ENCODE measurements at regions not wholly inside any gene's neighbourhood (a gene's known extent, or its start where the extent isn't known, plus 50 kb on each side); places are given as distances from the start of the nearest gene placed in this dataset.

- DNase-seq (ENCODE audit: insufficient read length, low spot score) = no peak
- FAIRE-seq = no peak
- no peak for TF ChIP-seq TAF1 (IDR thresholded peaks at IDR 0.05; ENCODE audit: low read depth, low read length)
- TF ChIP-seq POLR2AphosphoS5 (IDR thresholded peaks at IDR 0.05; ENCODE audit: low read depth, low read length) = no peak
- TF ChIP-seq SPI1 (IDR thresholded peaks at IDR 0.05; ENCODE audit: low read depth, low read length) = no peak
- no peak for TF ChIP-seq PAX5 (IDR thresholded peaks at IDR 0.05; ENCODE audit: insufficient read depth, low read length, severe bottlenecking)
- no peak for TF ChIP-seq POU2F2 (IDR thresholded peaks at IDR 0.05; ENCODE audit: low read depth, low read length)
- no peak for TF ChIP-seq POLR2A (IDR thresholded peaks at IDR 0.05; ENCODE audit: low read depth, low read length)
These were observed 413.0 kb downstream of the PREX1 start for GRCh38 chr20:48414786-48415185.

- FAIRE-seq (no peak), DNase-seq (ENCODE audit: insufficient read length, low spot score) (no peak)
- TF ChIP-seq POU2F2 (IDR thresholded peaks at IDR 0.05; ENCODE audit: low read depth, low read length) (no peak), TAF1 (IDR thresholded peaks at IDR 0.05; ENCODE audit: low read depth, low read length) (no peak), SPI1 (IDR thresholded peaks at IDR 0.05; ENCODE audit: low read depth, low read length) (no peak), POLR2AphosphoS5 (IDR thresholded peaks at IDR 0.05; ENCODE audit: low read depth, low read length) (no peak), PAX5 (IDR thresholded peaks at IDR 0.05; ENCODE audit: insufficient read depth, low read length, severe bottlenecking) (no peak), POLR2A (IDR thresholded peaks at IDR 0.05; ENCODE audit: low read depth, low read length) (no peak)
These were observed 415.8 kb downstream of the PREX1 start for GRCh38 chr20:48411919-48412522.

DNA sequence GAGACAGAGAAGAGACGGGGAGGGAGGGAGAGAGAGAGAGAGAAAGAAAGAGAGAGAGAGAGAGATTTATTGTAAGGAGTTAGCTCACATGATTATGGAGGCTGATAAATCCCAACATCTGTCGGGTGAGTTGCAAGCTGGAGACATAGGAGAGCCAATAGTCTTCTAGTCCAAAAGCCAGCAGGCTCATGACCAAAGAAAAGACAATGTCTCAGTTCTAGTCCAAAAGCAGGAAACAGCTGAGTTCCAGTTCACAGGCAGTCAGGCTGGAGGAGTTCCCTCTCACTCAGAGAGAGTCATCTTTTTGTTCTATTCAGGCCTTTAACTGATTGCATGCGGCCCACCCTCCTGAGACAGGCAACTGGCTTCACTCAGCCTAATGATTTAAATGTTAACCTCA, 416.6 kb downstream of the PREX1 start:
- DNase-seq (ENCODE audit: insufficient read length, low spot score) (no peak), FAIRE-seq (no peak)
- no peak for TF ChIP-seq SPI1 (IDR thresholded peaks at IDR 0.05; ENCODE audit: low read depth, low read length)
- no peak for TF ChIP-seq POLR2AphosphoS5 (IDR thresholded peaks at IDR 0.05; ENCODE audit: low read depth, low read length)
- no peak for TF ChIP-seq PAX5 (IDR thresholded peaks at IDR 0.05; ENCODE audit: insufficient read depth, low read length, severe bottlenecking)
- TF ChIP-seq TAF1 (IDR thresholded peaks at IDR 0.05; ENCODE audit: low read depth, low read length) = no peak
- TF ChIP-seq POLR2A (IDR thresholded peaks at IDR 0.05; ENCODE audit: low read depth, low read length) = no peak
- TF ChIP-seq POU2F2 (IDR thresholded peaks at IDR 0.05; ENCODE audit: low read depth, low read length) = no peak

DNA sequence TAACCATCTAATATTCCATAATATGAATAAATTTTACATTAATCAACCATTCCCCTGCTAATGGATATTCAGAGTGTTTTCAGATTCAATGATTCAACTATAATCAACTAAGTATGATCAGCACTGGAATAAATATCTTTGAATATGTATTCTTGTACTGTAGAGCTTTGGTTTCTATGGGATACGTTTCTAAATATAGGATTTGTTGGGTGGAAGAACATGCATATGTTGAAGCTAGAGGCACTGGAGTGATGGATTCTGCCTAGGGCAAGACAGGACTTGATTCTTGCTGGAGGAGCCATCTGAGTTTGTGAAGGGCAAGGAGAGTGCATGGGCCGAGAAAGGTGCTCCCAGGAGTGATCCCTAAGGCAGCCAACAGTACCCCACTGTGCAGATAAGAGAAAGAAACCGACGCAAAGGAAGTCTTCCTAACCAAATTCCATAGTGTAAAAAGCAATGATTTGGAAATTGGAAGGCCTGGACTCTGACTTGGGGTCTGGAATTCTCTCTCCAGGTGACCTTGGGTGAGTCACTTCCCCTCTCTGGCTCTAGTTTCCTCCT, 418.7 kb downstream of the PREX1 start:
- FAIRE-seq = no peak
- no peak for DNase-seq (ENCODE audit: insufficient read length, low spot score)

GRCh38 chr20:48407710-48408109, 420.1 kb downstream of the PREX1 start:
- TF ChIP-seq TAF1 (IDR thresholded peaks at IDR 0.05; ENCODE audit: low read depth, low read length) (no peak), POLR2AphosphoS5 (IDR thresholded peaks at IDR 0.05; ENCODE audit: low read depth, low read length) (no peak), PAX5 (IDR thresholded peaks at IDR 0.05; ENCODE audit: insufficient read depth, low read length, severe bottlenecking) (no peak), POLR2A (IDR thresholded peaks at IDR 0.05; ENCODE audit: low read depth, low read length) (no peak), SPI1 (IDR thresholded peaks at IDR 0.05; ENCODE audit: low read depth, low read length) (no peak), POU2F2 (IDR thresholded peaks at IDR 0.05; ENCODE audit: low read depth, low read length) (no peak)
- FAIRE-seq = no peak
- no peak for DNase-seq (ENCODE audit: insufficient read length, low spot score)

More for the DNA sequence above, 418.7 kb downstream of the PREX1 start:
- TF ChIP-seq POU2F2 (IDR thresholded peaks at IDR 0.05; ENCODE audit: low read depth, low read length) (no peak), POLR2AphosphoS5 (IDR thresholded peaks at IDR 0.05; ENCODE audit: low read depth, low read length) (no peak), TAF1 (IDR thresholded peaks at IDR 0.05; ENCODE audit: low read depth, low read length) (no peak), POLR2A (IDR thresholded peaks at IDR 0.05; ENCODE audit: low read depth, low read length) (no peak), SPI1 (IDR thresholded peaks at IDR 0.05; ENCODE audit: low read depth, low read length) (no peak), PAX5 (IDR thresholded peaks at IDR 0.05; ENCODE audit: insufficient read depth, low read length, severe bottlenecking) (no peak)

DNA sequence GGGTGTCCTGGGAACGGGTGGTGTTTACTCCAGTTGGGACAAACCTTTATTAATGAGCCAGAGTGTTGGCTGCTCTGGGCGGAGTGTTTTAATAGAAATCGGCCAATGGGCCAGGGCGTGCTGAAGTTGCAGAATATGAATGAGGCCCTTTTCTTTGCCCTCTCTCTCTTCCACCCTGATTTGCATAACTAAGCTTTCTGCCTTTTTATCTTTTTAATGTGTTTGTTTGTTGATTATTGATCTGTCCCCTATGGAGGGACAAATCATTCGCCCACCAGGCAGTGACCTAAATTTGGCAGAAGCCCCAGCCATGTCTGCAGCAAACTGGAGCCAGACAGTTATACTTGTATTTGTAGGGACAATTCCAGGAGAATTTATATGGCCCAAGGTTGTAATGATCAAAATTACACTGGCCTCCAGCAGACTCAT, 420.9 kb downstream of the PREX1 start:
- DNase-seq (ENCODE audit: insufficient read length, low spot score) (no peak), FAIRE-seq (no peak)
- TF ChIP-seq SPI1 (IDR thresholded peaks at IDR 0.05; ENCODE audit: low read depth, low read length) = no peak
- no peak for TF ChIP-seq PAX5 (IDR thresholded peaks at IDR 0.05; ENCODE audit: insufficient read depth, low read length, severe bottlenecking)
- TF ChIP-seq POLR2A (IDR thresholded peaks at IDR 0.05; ENCODE audit: low read depth, low read length) = no peak
- no peak for TF ChIP-seq POU2F2 (IDR thresholded peaks at IDR 0.05; ENCODE audit: low read depth, low read length)
- TF ChIP-seq POLR2AphosphoS5 (IDR thresholded peaks at IDR 0.05; ENCODE audit: low read depth, low read length) = no peak
- no peak for TF ChIP-seq TAF1 (IDR thresholded peaks at IDR 0.05; ENCODE audit: low read depth, low read length)

DNA sequence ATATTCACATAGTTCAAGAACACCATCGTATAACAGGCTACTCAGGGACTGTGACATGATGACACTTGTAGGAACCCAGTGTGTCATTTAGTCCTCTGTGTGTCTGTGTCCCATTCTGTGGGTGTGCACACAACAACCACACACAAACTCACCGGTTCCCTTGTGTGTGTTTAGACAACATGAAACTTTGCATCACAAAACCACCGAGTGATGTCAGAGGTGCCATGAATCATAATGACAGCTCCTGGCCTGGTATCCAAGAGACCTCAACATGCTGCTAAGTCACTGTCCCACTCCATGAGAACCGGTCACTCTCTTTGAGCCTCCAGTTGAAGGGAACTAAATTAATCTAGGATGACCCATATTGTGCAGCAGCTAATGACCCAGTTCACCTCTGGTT, 421.3 kb downstream of the PREX1 start:
- TF ChIP-seq POLR2AphosphoS5 (IDR thresholded peaks at IDR 0.05; ENCODE audit: low read depth, low read length) = no peak
- FAIRE-seq (peak; percentile 54), DNase-seq (ENCODE audit: insufficient read length, low spot score) (no peak)

GRCh38 chr20:48405909-48406308, 421.9 kb downstream of the PREX1 start:
- FAIRE-seq = no peak
- TF ChIP-seq PAX5 (IDR thresholded peaks at IDR 0.05; ENCODE audit: insufficient read depth, low read length, severe bottlenecking) (no peak), POLR2AphosphoS5 (IDR thresholded peaks at IDR 0.05; ENCODE audit: low read depth, low read length) (no peak), SPI1 (IDR thresholded peaks at IDR 0.05; ENCODE audit: low read depth, low read length) (no peak), POLR2A (IDR thresholded peaks at IDR 0.05; ENCODE audit: low read depth, low read length) (no peak), POU2F2 (IDR thresholded peaks at IDR 0.05; ENCODE audit: low read depth, low read length) (no peak), TAF1 (IDR thresholded peaks at IDR 0.05; ENCODE audit: low read depth, low read length) (no peak)
- no peak for DNase-seq (ENCODE audit: insufficient read length, low spot score)

GRCh38 chr20:48404598-48404997, 423.2 kb downstream of the PREX1 start:
- DNase-seq (ENCODE audit: insufficient read length, low spot score) (peak; percentile 26), FAIRE-seq (no peak)
- TF ChIP-seq TAF1 (IDR thresholded peaks at IDR 0.05; ENCODE audit: low read depth, low read length) = no peak
- TF ChIP-seq POU2F2 (IDR thresholded peaks at IDR 0.05; ENCODE audit: low read depth, low read length) = no peak
- no peak for TF ChIP-seq POLR2A (IDR thresholded peaks at IDR 0.05; ENCODE audit: low read depth, low read length)
- no peak for TF ChIP-seq SPI1 (IDR thresholded peaks at IDR 0.05; ENCODE audit: low read depth, low read length)
- TF ChIP-seq PAX5 (IDR thresholded peaks at IDR 0.05; ENCODE audit: insufficient read depth, low read length, severe bottlenecking) = no peak
- TF ChIP-seq POLR2AphosphoS5 (IDR thresholded peaks at IDR 0.05; ENCODE audit: low read depth, low read length) = no peak
